ENCODE measurements at regions not wholly inside any gene's neighbourhood (a gene's known extent, or its start where the extent isn't known, plus 50 kb on each side); places are given as distances from the start of the nearest gene placed in this dataset.
"Not testable (repeated sequence)": the region's sequence is repeated elsewhere in the genome, so short reads cannot be mapped to it uniquely, and the experiment has no call there.

DNA sequence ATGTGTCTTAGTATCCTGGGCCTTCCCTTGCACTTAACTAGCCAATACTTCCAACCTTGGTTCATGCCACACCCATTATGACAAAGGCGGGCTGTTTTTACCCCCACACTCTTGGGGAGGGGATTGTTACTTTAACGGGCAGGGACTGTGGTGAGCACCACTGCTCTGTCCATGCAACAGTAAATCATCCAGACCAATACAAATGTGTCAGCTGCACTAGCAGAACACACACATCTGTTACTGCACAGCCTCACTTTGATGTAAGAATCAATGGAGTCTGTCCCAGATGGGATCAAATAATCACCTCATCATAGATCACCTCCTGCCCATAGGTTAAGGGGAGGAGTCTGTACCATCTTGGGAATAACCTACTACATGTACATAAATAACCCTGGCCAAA lies 58.1 kb downstream of the NPAP1 start:
- no peak for DNase-seq

DNA sequence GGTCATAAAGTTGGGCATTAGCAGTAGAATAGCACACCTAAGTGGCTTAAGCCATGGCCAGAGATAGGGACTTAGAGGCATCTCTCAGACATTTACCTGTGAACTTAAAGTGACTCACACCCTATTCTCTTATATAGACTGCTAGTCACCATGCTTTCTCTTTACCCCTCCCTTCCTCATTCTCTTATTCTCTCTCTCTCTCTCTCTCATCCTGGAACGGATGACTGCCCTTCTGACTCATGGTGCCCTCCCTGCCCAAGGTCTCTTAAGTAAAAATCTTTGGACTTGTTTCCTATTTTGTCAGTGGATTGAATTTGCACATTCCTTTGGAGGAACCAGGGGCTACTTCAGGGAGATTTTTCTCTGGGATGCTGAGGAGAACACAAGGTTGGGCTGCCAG lies 58.8 kb downstream of the NPAP1 start:
- no peak for DNase-seq

DNA sequence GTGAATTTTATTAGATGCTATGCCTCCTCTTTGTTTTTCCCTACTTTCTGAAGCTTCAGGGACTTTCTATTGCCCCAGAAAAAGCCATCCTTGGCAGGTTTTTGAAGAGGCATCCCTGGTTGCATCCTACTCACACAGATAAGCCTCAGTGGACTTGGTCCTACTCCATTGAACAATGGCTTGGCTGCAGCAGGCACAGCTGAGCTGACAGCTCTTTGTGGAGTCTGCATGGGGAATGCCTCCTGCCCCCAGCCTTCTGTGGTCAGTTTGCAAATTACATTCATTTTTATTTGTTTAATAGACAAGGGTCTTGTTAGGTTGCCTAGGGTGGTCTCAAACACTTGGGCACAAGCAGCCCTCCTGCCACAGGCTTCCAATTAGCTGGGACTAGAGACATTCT lies 69.7 kb downstream of the NPAP1 start:
- no peak for DNase-seq

DNA sequence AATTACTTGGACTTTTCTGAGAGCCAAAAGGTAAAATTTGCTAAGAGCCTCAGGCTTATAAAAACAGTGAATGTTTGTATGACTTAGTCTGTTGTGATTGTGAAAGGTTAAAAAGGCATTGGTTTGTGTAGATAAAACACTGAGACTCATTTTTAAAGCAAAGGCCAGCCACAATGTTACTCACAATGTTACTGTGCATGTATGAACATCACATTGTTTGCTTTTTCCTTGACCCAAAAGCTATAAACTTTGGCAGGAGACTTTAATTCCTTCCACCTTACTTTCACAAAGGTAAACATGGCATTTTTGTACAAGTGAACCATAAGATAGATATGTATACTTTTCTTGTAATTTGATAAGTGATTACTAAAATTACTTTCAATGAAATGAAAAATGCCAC lies 70.5 kb downstream of the NPAP1 start:
- no peak for DNase-seq

DNA sequence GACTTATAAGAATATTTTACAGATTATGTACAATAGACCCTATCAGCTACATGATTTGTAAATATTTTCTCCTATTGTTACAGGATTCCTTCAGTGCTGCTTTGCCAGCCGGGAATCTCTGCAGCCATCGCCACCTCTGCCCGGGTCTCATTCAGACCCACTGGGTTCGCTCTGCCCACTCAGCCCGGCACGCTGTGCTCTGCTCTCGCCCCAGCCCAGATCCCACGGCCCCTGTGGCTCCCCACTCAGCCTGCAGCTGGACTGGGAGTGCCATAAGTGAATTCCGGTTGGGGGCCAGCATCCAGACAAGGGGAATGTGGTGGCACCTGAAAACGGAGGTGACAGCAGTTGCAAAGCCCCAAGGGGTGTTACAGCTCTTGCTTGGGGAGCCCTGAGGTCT lies 71.8 kb downstream of the NPAP1 start:
- DNase-seq: no peak

DNA sequence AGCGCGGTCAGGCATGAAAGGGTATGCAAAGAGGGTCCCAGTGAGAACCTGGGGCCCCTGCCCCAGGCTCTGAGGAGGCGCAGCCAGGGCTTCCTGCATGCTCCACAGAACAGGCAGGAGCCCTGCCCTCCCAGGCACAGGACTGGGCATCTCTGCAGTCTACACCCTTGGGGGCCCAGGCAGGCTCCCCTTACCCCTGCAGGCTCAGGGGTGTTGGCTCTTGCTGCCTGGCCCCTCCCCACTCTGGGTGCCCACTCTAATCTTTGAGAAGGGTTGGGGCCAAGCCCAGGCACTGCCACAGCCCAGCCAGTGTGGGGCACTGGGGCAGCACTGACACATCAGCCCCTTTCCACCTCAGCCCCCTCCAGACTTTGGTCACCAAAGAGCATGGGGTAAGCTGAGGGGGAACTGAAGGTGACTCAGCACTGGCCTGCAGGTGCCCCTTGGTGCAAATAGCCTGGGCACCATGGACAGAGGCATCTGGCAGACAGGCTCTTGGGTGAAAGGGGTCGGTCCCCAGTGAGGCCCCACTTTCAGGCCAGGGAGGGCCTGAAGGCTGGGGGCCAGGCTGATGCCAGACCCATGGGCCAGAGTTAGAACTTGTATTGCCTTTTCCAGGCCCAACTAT lies 73.4 kb downstream of the NPAP1 start:
- no peak for DNase-seq

DNA sequence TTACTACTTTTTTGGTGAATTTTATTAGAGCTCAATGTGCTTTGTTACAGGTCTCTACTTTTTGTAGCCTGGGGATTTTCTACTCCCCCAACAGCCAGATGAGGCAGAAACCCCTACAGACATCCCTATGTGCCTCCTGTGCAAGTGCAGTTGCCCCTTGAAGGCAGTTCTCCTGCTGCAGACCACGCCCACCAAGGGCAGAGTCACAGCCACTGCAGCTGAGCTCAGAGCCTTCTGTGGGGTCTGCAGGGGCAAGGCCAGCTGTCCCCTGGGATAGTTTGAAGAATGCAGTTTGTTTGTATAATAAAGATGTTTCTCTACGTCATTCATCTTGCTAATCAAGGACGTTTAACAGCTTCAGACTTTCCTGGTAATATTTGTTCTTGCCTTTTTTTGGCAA lies 76.8 kb downstream of the NPAP1 start:
- no peak for DNase-seq

DNA sequence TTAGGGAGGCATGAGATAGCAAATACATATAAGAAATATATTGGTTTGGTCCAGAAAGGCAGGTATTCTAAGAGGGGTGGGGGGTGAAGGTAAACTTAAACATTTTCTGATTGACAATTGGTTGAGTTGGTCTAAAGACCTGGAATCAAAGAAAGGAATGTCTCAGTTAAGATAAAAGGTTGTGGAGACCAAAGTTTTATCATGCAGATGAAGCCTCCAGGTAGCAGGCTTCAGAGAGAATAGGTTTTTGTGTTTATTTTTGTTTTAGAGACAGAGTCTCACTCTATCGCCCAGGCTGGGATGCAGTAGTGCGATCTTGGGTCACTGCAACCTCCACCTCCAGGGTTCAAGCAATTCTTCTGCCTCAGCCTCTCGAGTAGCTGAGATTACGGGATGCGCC lies 80.5 kb downstream of the NPAP1 start:
- no peak for DNase-seq

DNA sequence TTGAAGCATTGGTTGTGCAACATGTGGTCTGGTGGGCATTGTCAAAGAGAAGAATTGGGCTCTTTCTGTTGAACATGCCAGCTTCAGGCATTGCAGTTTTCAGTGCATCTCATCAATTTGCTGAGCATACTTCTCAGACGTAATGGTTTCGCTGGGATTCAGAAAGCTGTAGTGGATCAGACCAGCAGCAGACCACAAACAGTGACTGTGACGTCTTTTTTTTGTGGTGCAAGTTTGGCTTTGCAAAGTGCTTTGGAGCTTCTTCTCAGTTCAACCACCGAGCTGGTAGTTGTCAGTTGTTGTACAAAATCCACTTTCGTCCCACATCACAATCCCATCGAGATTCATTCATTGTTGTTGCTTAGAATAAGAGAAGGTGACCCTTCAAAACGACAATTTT lies 84.5 kb downstream of the NPAP1 start:
- DNase-seq: no peak

DNA sequence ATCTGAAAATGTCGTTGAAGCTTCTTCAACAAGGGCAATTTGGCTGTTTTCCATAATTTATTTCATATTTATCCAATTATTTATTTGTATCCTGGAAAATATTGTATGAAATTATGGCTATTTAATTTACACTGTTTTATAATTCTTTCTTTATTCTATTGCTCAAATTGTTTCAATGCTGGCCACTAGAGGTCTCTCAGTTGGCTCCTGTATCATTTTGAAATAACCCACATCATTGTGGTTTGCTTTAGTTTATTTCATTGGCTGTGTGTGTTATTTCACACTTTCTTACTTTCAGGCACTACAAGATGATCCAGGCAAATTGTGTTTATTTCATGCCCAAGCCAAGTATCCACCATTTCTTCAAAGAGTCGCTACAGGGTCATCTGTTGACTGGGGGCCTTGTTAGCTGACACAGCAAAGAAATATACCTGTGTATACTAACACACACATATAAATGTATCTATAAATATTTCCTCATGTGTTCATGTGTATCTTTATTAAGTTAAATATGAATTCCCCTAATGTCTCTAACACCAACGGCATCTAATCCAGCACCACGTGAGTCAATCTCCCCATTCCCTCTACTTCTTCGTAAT lies 86.2 kb downstream of the NPAP1 start:
- DNase-seq: no peak

DNA sequence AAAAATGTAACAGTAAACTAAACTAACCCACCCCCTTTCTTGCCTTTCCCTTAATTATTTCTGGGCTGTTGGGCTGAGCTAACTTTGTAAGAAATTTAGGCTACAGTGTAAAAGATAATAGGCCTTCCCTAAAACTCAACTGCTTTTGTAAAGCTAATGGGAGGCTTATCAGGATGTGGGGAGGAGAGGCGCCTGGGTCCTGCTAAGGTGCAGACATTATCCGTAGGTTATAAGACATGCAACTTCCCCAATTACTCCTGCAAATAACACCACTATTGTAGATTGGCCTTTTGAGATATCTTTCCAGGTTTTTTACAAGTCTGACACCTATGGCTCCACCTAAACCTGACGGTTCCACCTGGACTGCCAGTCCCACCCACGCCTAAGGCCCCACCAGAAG lies 88.3 kb downstream of the NPAP1 start:
- DNase-seq: no peak

DNA sequence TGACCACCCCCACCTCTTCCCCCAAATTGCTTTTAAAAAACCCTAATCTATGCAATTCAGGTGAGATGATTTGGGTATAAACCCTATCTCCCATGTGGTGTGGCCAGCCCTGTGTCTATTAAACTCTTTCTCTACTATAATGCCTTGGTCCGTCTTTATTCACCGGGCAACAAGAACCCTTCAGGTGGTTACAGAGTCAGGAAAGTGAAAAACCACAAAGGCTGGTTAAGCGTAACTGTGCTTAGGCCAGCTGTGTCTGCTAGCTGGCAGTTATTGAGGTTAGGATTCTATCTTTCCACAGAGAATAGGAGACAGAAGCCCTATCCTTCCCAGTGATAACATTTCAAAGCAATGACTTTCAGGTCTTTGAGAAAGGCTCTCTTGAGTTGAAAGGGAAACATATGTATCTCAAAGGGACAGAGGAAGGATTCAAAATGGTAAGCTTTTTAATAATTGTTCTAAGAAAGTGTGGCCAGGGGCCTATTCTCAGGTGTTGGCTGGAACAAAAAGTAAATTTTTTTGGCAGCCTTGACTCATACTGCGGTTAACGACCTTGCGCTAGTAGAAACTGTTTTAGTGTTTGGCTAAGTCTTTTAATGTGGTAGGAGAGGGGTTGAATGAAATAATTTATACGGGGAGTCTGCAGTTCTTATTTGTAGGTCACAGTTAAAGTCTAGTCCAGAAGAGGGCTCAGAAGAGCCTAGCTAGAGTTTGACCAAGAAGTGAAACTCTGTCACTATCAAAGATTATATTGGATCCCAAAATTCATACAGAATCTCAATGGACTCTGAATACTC lies 89.0 kb downstream of the NPAP1 start:
- no peak for DNase-seq

DNA sequence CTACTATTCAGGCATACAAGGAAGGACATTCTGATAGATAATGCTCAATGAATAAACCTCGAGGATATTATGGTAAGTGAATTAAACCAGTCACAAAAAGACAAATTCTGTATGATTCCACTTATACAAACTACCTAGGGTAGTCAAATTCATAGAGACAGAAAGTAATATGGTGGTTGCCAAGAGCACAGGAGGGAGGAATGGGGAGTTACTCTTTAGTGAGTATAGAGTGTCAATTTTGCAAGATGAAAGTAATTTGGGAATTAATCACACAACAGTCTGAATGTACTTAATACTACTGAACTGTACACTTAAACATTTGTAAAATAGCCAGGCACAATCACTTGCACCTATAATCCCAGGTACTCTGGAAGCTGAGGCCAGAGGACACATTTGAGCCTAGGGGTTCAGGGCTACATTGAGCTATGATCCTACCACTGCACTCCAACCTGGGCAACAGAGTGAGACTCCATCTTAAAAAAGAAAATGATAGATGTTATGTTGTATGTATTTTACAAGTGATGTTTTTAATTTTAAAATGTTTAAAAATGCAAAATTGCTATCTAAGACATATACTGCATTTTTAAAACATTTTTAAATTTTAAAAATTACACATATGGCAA lies 91.0 kb downstream of the NPAP1 start:
- no peak for DNase-seq

DNA sequence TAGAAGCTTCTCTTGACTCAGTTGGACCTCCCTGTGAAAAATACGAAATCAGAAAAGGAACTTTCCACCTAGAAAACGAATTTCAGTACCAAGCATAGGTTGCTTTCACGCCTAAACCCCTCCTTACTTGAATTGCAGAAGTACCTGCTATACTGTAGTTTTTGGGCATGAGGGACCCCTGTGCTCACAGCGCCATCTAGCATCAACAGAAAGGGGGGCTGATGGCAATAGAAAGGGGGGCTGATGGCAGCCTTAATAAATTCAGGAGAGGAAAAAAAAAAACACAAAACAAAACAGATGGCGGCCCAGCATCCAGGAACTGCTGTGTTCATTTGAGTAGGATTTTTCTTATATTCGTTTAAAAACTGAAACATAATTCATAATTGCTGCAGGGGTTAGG lies 96.7 kb downstream of the NPAP1 start:
- no peak for DNase-seq

DNA sequence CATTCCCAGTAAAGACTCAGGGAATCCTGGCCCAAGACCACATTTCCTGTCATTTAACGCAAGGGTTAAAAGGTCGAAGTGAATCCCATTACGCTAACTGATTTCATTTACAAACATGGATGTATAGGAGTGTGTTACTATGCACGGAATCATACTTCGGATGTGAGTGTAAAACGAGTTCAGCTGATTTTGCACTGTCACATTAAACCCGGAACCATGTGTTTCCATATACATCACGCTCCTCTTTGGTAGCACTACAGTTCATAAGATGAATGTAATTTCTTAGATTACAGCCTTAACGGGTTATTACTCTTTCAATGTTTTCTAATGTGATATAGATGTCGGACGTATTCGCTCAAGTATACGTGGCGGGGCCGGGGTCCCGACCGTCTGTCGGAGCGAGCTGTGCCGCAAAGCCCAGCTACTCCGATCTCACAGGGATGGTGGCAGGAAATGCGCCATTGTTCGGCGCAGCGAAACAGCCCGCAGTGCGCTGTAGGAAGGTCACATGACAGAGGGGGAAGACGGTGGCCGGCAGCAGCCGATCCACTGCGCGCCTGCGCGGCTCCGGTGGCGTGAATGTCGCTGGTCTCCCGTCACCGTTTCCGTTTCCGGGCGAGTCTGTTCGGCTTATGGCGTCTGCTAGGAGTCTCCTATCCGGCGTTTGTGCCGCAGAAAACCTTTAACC lies 97.3 kb downstream of the NPAP1 start:
- DNase-seq: peak; percentile 58

DNA sequence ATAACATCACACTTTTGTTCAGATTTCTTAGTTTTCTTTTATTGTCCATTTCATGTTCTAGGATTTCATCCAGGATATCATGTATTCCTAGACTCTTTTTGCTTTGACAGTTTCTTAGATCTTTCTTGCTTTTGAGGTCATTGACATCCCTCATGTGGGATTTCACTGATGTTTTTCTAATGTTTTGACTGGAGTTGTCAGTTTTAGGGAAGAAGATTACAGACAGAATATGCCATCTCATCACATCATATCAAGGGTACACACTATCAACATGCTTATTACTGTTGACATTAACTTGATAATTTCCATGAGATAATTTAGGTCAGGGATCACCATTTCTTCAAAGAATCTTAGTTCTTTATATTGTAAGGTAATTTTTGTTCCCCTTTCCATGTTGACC lies 101.7 kb downstream of the NPAP1 start:
- DNase-seq: no peak

DNA sequence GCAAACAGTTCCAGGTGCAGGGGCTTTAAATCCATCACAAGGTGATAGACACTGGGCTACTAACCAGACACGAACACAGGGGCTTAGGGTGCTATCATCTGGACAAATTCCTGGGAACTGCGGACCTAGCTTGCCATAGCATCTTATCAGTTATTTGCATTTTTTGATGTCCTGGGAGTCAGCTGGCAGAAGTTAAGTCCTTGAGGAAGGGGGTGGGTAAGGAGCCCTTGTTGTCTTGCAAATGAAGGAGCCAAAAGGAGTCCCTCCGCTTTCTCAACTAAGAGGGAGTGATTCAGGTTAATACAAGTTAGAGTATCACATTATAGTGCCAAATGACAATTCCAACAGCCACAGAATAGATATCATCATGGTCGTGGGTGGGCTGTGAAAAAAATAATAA lies 108.9 kb downstream of the NPAP1 start:
- no peak for DNase-seq

DNA sequence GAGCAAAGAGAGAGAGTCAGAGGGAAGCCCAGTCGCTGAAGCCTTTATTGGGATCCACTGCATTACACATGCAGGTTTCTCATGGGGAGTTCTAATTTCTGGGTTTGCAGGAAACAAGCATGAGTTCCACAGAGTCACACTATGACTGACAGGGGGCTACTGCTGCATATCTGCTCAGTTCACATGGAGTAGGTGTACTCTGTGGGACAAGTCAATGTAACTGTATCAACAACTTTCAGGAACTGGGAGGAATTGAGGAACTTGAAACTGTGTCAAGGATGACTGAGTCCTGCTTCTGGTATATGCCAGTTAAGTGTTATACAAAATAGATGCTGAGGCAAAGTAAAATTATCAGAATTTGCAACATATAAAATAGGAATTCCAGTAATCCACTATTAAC lies 110.8 kb downstream of the NPAP1 start:
- DNase-seq: no peak

DNA sequence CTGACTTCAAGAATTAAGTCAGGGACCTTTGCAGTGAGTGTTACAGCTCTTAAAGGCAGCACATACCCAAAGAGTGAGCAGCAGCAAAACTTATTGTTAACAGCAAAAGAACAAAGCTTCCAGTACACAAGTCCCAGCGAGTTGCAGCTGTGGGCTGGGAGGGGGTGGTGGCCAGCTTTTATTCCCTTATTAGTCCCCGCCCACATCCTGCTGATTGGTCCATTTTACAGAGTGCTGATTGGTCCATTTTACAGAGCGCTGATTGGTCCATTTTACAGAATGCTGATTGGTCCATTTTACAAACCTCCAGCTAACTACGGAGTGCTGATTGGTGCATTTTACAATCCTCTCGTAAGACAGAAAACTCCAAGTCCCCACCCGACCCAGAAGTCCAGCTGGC lies 127.0 kb downstream of the NPAP1 start:
- not testable (repeated sequence) for DNase-seq

DNA sequence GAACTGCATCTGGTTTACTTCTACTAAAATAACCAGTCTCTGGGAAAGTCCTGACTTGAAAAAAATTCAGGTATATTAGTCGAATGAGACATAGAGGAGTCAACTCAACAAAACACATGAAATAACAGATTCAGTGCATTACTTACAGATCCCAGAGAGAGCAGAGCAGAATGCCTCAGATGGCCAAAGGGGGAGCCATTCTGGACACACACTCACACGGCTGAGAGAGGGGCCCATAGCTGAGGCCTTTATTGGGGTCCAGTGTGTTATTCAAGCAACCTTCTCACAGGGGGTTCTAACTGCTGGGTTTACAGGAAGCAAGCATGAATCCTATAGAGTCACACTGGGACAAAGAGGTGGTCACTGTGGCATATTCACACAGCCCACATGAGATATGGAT lies 135.1 kb upstream of the SNRPN start:
- DNase-seq: no peak

DNA sequence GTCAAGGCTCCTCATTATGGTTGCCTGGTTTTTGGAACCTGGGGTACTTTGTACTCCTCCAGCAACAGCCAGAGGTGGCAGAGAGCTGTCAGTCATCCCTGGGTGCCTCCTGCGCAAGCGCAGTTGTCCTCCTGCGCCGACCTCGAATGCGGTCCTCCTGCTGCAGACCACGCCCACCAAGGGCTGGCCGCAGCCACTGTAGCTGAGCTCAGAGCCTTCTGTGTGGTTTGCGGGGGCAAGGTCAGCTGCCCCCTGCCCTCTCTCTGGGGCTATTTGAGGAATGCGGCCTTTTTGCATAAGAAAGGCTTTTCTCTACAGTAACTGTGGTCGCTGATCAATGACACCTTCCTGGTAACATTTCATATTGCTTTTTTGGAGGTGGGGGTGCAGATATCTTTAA lies 131.3 kb upstream of the SNRPN start:
- DNase-seq: no peak

DNA sequence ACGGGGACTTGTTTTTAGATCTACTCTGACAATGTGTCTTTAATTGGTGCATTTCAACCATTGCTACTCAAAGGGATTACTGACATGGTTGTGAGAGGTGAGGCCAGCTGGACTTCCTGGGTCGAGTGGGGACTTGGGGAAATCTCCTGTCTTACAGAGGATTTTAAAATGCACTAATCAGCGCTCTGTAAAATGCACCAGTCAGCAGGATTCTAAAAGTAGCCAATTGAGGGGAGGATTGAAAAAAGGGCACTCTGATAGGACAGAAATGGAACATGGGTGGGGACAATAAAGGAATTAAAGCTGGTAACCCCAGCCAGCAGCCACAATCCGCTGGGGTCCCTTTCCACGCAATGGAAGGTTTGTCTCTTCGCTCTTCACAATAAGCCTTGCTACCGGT lies 122.5 kb upstream of the SNRPN start:
- no peak for DNase-seq

DNA sequence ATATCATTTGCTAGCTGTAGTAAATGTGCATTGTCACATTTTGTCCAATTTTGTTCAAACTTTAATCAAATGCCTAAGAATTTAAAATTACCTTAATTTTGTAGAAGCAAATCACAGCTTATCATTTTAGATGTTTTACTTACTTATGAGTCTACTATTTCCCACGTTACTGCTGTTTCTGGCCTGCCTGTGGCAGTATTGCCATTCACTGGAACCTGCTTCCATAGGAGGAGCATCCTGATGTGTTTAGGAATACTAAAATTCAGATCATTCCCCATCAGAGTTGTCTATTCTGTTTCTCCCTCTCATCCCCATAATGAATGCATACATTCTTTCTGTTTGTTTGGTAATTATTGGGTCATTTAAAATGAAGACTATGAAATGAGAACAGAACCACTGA lies 119.5 kb upstream of the SNRPN start:
- DNase-seq: no peak

DNA sequence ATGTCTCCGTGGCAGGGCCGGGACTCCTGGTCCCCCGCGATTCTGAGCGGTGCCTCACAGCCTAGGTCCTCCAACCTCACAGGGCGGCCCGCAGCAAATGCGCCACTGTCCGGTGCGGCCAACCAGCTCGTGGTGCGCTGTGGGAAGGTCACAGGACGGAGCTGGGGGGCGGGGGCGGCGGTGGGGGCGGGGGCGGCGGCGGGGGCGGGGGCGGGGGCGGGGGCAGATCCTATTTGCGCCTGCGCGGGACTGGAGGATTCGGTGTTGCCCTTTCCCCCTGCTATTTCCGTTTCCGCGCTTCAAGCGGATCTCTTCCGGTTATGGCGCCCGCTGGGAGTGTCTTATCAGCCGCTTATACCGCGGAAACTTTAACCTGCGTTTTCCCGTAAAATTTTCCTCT lies 106.7 kb upstream of the SNRPN start:
- DNase-seq: peak; percentile 2
